Subcutaneous adipose tissue (tissue), 1 donor: ENCODE measurements at regions not wholly inside any gene's neighbourhood (a gene's known extent, or its start where the extent isn't known, plus 50 kb on each side); places are given as distances from the start of the nearest gene placed in this dataset.

ENCODE experiments used
- CTCF ChIP-seq: fragments of 450-650 bp; IDR thresholded peaks from one replicate; pipeline ENCODE4 v1.5.1; 2016; ENCODE audit warnings: low read depth, mild to moderate bottlenecking, control low read depth, antibody characterized with exemption, moderate library complexity

- TF ChIP-seq CTCF: no peak
These were observed 68.0 kb downstream of the CBLN4 start for GRCh38 chr20:55937283-55937682.

GRCh38 chr20:55936209-55936595 is 69.1 kb downstream of the CBLN4 start:
- no peak for TF ChIP-seq CTCF

GRCh38 chr20:55935448-55936208 is 69.7 kb downstream of the CBLN4 start:
- no peak for TF ChIP-seq CTCF

- TF ChIP-seq CTCF: no peak
These were observed 71.2 kb downstream of the CBLN4 start for GRCh38 chr20:55934146-55934545.

- no peak for TF ChIP-seq CTCF
These were observed 77.1 kb downstream of the CBLN4 start for GRCh38 chr20:55928266-55928665.

- no peak for TF ChIP-seq CTCF
These were observed 85.4 kb downstream of the CBLN4 start for GRCh38 chr20:55919956-55920355.

- no peak for TF ChIP-seq CTCF
These were observed 86.0 kb downstream of the CBLN4 start for GRCh38 chr20:55919319-55919718.
